Peyer's patch (tissue), 4 donors: ENCODE measurements at regions not wholly inside any gene's neighbourhood (a gene's known extent, or its start where the extent isn't known, plus 50 kb on each side); places are given as distances from the start of the nearest gene placed in this dataset.

Experiments
- DNase-seq, 3 donors: peaks; one replicate each; pipeline ENCODE4 v3.0.0-alpha.2; 2017 to 2019
- H3K27ac ChIP-seq, 4 donors: fragments of 200-600 bp; sonication (generic); one replicate each; pipeline ENCODE4 v1.5.1; 2016 to 2019
- H3K27me3 ChIP-seq, 2 donors: fragments of 200-600 bp; sonication (generic); one replicate each; pipeline ENCODE4 v1.5.1; 2019
- H3K36me3 ChIP-seq, 3 donors: fragments of 200-600 bp; sonication (generic); one replicate each; pipeline ENCODE4 v1.5.1; 2016 to 2019
- H3K4me1 ChIP-seq, 4 donors: fragments of 200-600 bp; sonication (generic); one replicate each; pipeline ENCODE4 v1.5.1; 2016 to 2019
- H3K4me3 ChIP-seq, 4 donors: fragments of 200-600 bp; sonication (generic); 1 replicate in 3 of 4; 2 replicates in 1 of 4; pipeline ENCODE4 v1.5.1; 2016 to 2019; ENCODE audit warnings: mild to moderate bottlenecking in 1 of 4
- H3K9me3 ChIP-seq, 4 donors: fragments of 200-600 bp; sonication (generic); one replicate each; pipeline ENCODE4 v1.5.1; 2016 to 2019; ENCODE audit warnings: mild to moderate bottlenecking in 1 of 4
- POLR2A ChIP-seq, 2 donors: fragments of 450-650 bp; IDR thresholded peaks; one replicate each; pipeline ENCODE4 v1.5.1; 2017; ENCODE audit warnings: antibody characterized with exemption in 2 of 2, mild to moderate bottlenecking in 2 of 2, moderate library complexity in 2 of 2
- TF ChIP-seq, protein P1 (sequence below), 6 experiments: fragments of 450-650 bp in 4 of 6; fragments of 200-600 bp in 2 of 6; sonication (generic) in 1 of 6; IDR thresholded peaks; one replicate each; pipeline ENCODE4 v1.5.1; 2017 to 2019; ENCODE audit warnings: antibody characterized with exemption in 6 of 6, mild to moderate bottlenecking in 3 of 6, moderate library complexity in 1 of 6

DNA sequence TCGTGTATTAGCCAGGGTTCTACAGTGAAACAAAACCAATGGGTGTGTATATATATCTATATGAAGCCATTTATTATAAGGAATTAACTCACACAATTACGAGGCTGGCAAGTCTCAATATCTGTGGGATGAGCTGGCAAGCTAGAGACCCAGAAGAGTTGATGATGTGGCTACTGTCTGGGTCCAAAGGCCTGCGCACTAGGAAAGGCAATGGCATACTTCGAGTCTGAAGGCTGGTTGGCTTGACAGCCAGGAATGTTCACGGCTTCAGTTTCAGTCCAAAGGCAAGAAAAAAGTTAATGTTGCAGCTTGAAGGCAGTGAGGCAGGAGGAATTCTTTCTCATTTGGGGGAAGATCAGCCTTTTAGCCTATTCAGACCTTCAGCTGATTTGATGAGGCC is 893.3 kb upstream of the LRFN5 start:
- peaks cover 0 to 6% (median 0%) of the 10 kb centered on the region in 4 donors for H3K9me3 ChIP-seq

DNA sequence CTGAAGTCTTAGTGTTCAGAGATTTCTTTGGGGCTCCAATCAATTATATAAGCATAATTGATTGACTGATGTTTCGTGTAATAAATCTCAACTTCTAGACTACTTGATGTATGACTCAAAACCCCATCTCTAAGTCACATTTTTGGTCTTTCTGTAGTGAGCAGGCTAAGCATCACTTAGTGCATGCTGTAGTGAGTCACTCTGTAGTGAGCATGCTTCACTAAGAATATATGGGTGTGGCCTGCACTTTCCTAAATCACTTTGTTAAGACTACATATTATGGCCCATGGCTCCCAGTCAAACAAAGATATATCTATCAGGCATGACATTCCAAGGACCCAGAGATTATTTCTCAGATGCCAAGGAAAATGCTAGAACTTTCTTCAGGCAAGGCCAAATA is 909.4 kb upstream of the LRFN5 start:
- Histone ChIP-seq H3K27me3 (no peaks in the 10 kb centered on the region), H3K36me3 (no peaks in the 10 kb centered on the region), H3K4me1 (no peaks in the 10 kb centered on the region), H3K27ac (no peak overlapping the region), H3K4me3 (no peak overlapping the region), H3K9me3 (no peaks in the 10 kb centered on the region)
- no peak for DNase-seq
- TF ChIP-seq, protein P1, sequence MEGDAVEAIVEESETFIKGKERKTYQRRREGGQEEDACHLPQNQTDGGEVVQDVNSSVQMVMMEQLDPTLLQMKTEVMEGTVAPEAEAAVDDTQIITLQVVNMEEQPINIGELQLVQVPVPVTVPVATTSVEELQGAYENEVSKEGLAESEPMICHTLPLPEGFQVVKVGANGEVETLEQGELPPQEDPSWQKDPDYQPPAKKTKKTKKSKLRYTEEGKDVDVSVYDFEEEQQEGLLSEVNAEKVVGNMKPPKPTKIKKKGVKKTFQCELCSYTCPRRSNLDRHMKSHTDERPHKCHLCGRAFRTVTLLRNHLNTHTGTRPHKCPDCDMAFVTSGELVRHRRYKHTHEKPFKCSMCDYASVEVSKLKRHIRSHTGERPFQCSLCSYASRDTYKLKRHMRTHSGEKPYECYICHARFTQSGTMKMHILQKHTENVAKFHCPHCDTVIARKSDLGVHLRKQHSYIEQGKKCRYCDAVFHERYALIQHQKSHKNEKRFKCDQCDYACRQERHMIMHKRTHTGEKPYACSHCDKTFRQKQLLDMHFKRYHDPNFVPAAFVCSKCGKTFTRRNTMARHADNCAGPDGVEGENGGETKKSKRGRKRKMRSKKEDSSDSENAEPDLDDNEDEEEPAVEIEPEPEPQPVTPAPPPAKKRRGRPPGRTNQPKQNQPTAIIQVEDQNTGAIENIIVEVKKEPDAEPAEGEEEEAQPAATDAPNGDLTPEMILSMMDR (IDR thresholded peaks at IDR 0.05), result no peak
- TF ChIP-seq POLR2A (IDR thresholded peaks at IDR 0.05), result no peak

More for the DNA sequence above, 893.3 kb upstream of the LRFN5 start:
- TF ChIP-seq, protein P1 (IDR thresholded peaks at IDR 0.05), result no peak
- TF ChIP-seq POLR2A (IDR thresholded peaks at IDR 0.05), result no peak
- no peaks in the 10 kb centered on the region for H3K27me3 ChIP-seq
- H3K4me1 ChIP-seq, result no peaks in the 10 kb centered on the region
- no peaks in the 10 kb centered on the region for H3K36me3 ChIP-seq
- no peak for DNase-seq
- no peak overlapping the region for H3K4me3 ChIP-seq
- H3K27ac ChIP-seq, result no peak overlapping the region

- no peak for DNase-seq
- H3K4me1 ChIP-seq, result no peaks in the 10 kb centered on the region
- H3K36me3 ChIP-seq, result no peaks in the 10 kb centered on the region
- no peak for TF ChIP-seq POLR2A (IDR thresholded peaks at IDR 0.05)
- TF ChIP-seq, protein P1 (IDR thresholded peaks at IDR 0.05), result no peak
- H3K27ac ChIP-seq, result no peak overlapping the region
- H3K4me3 ChIP-seq, result no peak overlapping the region
- H3K27me3 ChIP-seq, result no peaks in the 10 kb centered on the region
- H3K9me3 ChIP-seq, result no peaks in the 10 kb centered on the region
Measured at GRCh38 chr14:40694023-40694422, 912.7 kb upstream of the LRFN5 start.

GRCh38 chr14:40691066-40691465 is 915.6 kb upstream of the LRFN5 start:
- Histone ChIP-seq H3K4me1 (no peaks in the 10 kb centered on the region), H3K36me3 (no peaks in the 10 kb centered on the region), H3K9me3 (no peaks in the 10 kb centered on the region), H3K27me3 (no peaks in the 10 kb centered on the region), H3K4me3 (no peak overlapping the region), H3K27ac (no peak overlapping the region)
- no peak for DNase-seq
- no peak for TF ChIP-seq POLR2A (IDR thresholded peaks at IDR 0.05)
- TF ChIP-seq, protein P1 (IDR thresholded peaks at IDR 0.05), result no peak

- H3K27ac ChIP-seq, result no peak overlapping the region
- no peak for TF ChIP-seq POLR2A (IDR thresholded peaks at IDR 0.05)
- TF ChIP-seq, protein P1 (IDR thresholded peaks at IDR 0.05), result no peak
- DNase-seq, result no peak
- no peak overlapping the region for H3K4me3 ChIP-seq
- H3K4me1 ChIP-seq, result no peaks in the 10 kb centered on the region
- H3K36me3 ChIP-seq, result no peaks in the 10 kb centered on the region
- H3K27me3 ChIP-seq, result no peaks in the 10 kb centered on the region
- H3K9me3 ChIP-seq, result no peaks in the 10 kb centered on the region
Measured at GRCh38 chr14:40685764-40686163, 920.9 kb upstream of the LRFN5 start.

DNA sequence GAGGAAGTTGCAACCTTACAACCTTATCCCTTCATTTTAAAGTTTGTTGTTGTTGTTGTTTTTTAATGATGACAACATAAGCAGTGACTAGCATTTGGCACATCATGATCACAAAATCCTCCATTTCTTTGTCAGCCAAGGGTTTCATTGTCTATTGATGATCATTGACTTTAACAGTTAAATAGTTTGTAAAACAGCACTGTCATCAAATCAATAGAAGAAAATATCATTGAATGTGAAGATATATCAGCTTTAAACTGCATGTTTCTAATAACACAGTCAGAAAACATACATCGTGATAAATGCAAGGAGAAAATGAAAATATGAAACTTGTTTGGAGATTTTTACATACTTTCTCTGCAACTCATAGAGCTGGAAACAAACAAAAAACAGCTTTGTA is 922.3 kb upstream of the LRFN5 start:
- no peak overlapping the region for H3K27ac ChIP-seq
- no peak for DNase-seq
- H3K36me3 ChIP-seq, result no peaks in the 10 kb centered on the region
- H3K4me1 ChIP-seq, result no peaks in the 10 kb centered on the region
- H3K4me3 ChIP-seq, result no peak overlapping the region
- H3K9me3 ChIP-seq, result no peaks in the 10 kb centered on the region
- no peaks in the 10 kb centered on the region for H3K27me3 ChIP-seq
- TF ChIP-seq POLR2A (IDR thresholded peaks at IDR 0.05), result no peak
- TF ChIP-seq, protein P1 (IDR thresholded peaks at IDR 0.05), result no peak
